Fibroblast of lung (primary cell): ENCODE measurements at regions not wholly inside any gene's neighbourhood (a gene's known extent, or its start where the extent isn't known, plus 50 kb on each side); places are given as distances from the start of the nearest gene placed in this dataset.

Experiments
- EZH2 ChIP-seq: IDR thresholded peaks from 2 replicates; pipeline ENCODE4 v1.5.1; 2012; ENCODE audit warnings: low read length, control low read depth, mild to moderate bottlenecking; ENCODE audit errors: missing control alignments
- TF ChIP-seq, protein P1 (sequence below), 2 donors: IDR thresholded peaks in 1 of 2; conservative IDR thresholded peaks in 1 of 2; 1 replicate in 1 of 2; 2 replicates in 1 of 2; pipeline ENCODE4 v1.5.1; 2011 to 2012; ENCODE audit warnings: low read length in 2 of 2, control low read depth in 1 of 2, inconsistent platforms in 1 of 2, low read depth in 1 of 2, mild to moderate bottlenecking in 1 of 2

DNA sequence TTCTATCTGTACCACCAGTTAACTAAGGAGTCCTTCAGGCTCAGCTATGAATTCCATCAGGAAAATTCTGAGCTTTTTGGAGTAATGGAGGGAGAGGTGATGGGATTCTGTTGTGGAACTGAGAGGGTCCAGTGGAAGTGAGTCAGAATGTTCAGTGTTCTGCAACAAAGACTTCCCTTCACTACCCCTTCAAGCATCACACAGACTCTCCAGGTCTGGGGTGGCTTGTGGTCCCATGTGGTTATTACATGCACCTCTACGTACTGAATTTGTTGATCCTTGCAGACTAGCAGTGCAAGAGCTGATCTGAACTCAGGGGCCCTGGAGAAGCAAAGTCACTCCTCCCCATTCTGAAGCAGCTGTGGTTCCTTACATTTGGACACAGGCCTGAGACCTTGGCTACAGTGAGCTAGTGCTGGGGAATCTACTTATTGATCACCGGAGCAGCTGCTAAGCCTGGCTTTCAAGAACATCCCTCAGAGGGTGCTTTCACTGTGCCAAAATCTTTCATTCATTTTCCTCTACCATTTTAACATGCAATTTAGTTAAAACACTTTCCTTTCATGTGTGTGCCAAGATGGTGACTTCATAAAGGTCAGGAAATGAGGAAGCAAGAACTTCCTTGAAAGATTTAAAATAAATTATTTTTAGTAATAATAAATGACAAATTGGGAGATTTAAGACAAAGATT is 75.0 kb upstream of the TNC start:
- TF ChIP-seq, protein P1, sequence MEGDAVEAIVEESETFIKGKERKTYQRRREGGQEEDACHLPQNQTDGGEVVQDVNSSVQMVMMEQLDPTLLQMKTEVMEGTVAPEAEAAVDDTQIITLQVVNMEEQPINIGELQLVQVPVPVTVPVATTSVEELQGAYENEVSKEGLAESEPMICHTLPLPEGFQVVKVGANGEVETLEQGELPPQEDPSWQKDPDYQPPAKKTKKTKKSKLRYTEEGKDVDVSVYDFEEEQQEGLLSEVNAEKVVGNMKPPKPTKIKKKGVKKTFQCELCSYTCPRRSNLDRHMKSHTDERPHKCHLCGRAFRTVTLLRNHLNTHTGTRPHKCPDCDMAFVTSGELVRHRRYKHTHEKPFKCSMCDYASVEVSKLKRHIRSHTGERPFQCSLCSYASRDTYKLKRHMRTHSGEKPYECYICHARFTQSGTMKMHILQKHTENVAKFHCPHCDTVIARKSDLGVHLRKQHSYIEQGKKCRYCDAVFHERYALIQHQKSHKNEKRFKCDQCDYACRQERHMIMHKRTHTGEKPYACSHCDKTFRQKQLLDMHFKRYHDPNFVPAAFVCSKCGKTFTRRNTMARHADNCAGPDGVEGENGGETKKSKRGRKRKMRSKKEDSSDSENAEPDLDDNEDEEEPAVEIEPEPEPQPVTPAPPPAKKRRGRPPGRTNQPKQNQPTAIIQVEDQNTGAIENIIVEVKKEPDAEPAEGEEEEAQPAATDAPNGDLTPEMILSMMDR (conservative IDR thresholded peaks at IDR 0.05 in 1 of 2, IDR thresholded peaks at IDR 0.05 in 1 of 2; ENCODE audit: low read depth in 1 of 2, low read length in 2 of 2), result no peak
- TF ChIP-seq EZH2, result no peak
